GM12874 (cell line): ENCODE measurements at regions not wholly inside any gene's neighbourhood (a gene's known extent, or its start where the extent isn't known, plus 50 kb on each side); places are given as distances from the start of the nearest gene placed in this dataset.

Experiments
- TF ChIP-seq, protein P1 (sequence below): IDR thresholded peaks from 2 replicates; pipeline ENCODE4 v1.5.1; 2011; ENCODE audit warnings: low read depth, mild to moderate bottlenecking, control low read depth, low read length, moderate library complexity; ENCODE audit not compliant: insufficient read depth

DNA sequence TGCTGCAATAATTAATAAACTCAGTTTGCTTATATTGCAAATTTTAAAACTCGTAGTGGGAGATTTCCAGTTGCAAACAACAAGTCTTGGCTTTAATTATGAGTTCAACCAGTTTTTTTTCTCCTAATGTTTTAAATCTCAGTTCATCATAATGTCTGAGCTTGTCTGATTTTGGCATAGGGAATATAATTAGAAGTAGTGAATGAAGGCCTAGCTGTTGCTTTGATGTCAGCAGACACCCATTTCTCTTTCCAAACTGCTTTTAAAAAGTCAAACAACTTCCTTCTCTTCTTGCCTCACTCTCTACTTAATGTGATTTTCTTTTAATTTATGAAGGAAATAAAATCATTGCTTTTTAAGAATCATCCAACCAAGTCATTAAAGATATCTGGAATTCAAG is 1462.1 kb downstream of the DPP10 start:
- TF ChIP-seq, protein P1, sequence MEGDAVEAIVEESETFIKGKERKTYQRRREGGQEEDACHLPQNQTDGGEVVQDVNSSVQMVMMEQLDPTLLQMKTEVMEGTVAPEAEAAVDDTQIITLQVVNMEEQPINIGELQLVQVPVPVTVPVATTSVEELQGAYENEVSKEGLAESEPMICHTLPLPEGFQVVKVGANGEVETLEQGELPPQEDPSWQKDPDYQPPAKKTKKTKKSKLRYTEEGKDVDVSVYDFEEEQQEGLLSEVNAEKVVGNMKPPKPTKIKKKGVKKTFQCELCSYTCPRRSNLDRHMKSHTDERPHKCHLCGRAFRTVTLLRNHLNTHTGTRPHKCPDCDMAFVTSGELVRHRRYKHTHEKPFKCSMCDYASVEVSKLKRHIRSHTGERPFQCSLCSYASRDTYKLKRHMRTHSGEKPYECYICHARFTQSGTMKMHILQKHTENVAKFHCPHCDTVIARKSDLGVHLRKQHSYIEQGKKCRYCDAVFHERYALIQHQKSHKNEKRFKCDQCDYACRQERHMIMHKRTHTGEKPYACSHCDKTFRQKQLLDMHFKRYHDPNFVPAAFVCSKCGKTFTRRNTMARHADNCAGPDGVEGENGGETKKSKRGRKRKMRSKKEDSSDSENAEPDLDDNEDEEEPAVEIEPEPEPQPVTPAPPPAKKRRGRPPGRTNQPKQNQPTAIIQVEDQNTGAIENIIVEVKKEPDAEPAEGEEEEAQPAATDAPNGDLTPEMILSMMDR = no peak

GRCh38 chr2:115908731-115909130 is 1466.3 kb downstream of the DPP10 start:
- TF ChIP-seq, protein P1 = no peak

DNA sequence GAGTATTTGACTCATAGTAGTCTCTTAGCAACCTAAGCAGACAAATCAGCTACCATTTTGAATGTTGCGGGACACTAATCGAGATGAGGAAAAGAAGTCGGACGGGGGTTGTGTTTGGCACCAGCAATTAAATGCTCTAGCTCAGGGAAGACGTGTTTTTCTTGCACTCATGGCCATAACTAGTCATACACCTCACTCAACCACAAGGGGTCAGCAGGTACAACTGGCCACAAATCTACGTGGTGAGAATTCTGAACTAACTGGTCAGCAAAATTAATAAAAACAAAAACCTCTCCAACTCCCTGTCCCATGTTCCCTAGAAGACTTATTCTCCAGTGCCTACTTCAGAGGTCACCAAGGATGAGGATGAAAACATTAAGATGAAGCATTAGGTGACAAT is 1467.8 kb downstream of the DPP10 start:
- TF ChIP-seq, protein P1 = no peak

DNA sequence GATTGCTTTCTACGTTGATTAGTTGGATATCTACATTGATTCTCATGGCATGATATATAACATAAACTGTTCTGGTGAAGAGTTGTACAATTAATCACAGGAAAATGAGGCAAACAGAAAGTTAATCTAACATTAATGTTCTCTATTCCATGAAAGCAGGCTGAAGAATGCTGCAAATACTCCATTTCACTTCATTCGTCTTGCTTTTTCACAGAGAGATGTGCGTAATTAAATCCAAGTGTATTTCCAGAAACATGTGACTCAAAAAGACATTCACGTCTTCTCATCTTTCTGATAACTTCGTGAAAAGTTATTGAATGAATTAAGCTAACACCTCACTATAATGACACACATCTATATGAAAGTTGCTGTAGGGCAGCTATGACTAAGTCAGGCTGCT is 1471.5 kb downstream of the DPP10 start:
- TF ChIP-seq, protein P1 = no peak

DNA sequence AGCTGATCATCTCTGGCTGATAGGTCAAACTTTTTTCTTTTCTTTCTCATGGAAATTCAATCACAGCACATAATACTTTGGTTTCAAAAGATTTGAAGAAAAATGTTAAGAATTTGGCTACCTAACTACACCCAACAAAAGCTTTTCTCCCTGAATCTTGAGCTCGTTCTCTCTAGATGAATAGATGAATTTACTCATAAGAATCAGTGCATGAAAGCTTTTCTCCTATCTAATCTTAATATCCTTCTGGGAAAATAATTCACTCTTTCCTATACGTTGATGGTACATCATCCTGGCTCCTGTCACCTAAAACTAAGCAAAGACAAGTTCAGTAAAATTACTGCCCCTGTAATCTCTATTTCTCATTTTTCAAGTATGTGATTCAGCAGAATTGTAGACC is 1479.1 kb downstream of the DPP10 start:
- TF ChIP-seq, protein P1 = no peak

DNA sequence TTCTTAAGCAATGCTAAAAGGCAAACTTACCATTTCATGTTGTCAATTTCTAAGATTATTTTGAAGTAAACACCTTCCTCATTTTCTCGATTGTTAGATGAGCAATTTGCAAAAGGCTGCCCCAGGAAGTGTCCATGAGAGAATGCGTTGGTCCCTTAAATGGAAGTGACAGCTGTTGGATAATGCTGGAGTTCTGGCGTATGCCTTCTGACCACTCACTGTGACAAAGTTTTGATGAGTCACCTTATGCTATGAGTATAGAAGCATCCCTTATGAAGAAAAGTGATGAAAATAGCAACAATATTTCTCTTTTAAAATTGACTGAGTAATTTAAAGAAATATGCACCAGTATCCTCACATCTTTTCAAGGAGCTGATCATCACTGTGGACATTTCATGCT is 1497.5 kb downstream of the DPP10 start:
- TF ChIP-seq, protein P1 = no peak

- TF ChIP-seq, protein P1 = no peak
Measured at GRCh38 chr2:115942800-115943199, 1500.4 kb downstream of the DPP10 start.

- TF ChIP-seq, protein P1 = no peak
Measured at GRCh38 chr2:115946341-115946740, 1503.9 kb downstream of the DPP10 start.
